K562 (cell line): ENCODE measurements at regions not wholly inside any gene's neighbourhood (a gene's known extent, or its start where the extent isn't known, plus 50 kb on each side); places are given as distances from the start of the nearest gene placed in this dataset.

Experiments used
- ATAC-seq: fragments of 200-7000 bp; cut with Tn5 transposase; 3 replicates; pipeline ENCODE4 v1.9.1; 2020; ENCODE audit warnings: moderate library complexity
- BruUV-seq: library from RNA; stranded (reverse); fragments of 400-500 nt; replicated peaks from 2 replicates; lab custom pipeline; 2021; lab: Mats Ljungman, UMichigan
- CTCF ChIA-PET: fragments of 300-600 bp; formaldehyde crosslinking; extraction: SDS; loops from one replicate; lab custom pipeline; 2021; ENCODE audit warnings: low intra/inter-chr PET ratio; lab: Yijun Ruan, JAX
- POLR2A ChIA-PET: fragments of 300-600, 350-650 bp; sonication (Branson Sonifier 250); formaldehyde crosslinking; extraction: SDS; loops from one replicate; lab custom pipeline; 2021; ENCODE audit warnings: antibody characterized with exemption, inconsistent platforms; lab: Yijun Ruan, JAX
- DNase-seq, 4 experiments: peaks; one replicate each; pipeline versions ENCODE4 v3.0.0 to v3.0.0-alpha.2; 2011 to 2018; ENCODE audit warnings: low spot score in 3 of 4, mixed read lengths in 3 of 4; ENCODE audit errors: extremely low read depth in 1 of 4
- FAIRE-seq: peaks from 2 replicates; lab custom pipeline; 2011; peaks lifted over from hg19 to GRCh38; lab: Jason Lieb, UNC
- H2AFZ ChIP-seq: 2 replicates; pipeline ENCODE4 v1.6.0; 2011; ENCODE audit warnings: low read depth, low read length, control low read depth, inconsistent platforms
- H3K27ac ChIP-seq: fragments of 200-600 bp; 3 replicates; pipeline ENCODE4 v1.8.0; 2011; ENCODE audit warnings: low read depth, mild to moderate bottlenecking, control low read depth, inconsistent platforms, low read length, moderate library complexity, mixed read lengths; ENCODE audit errors: extremely low read depth
- H3K27me3 ChIP-seq, 2 experiments: fragments of 300-600 bp in 1 of 2; 2 replicates in 1 of 2; 3 replicates in 1 of 2; pipeline versions ENCODE4 v1.6.0 to v1.8.0; 2011; ENCODE audit warnings: inconsistent platforms in 2 of 2, low read length in 2 of 2, mild to moderate bottlenecking in 1 of 2, mixed read lengths in 1 of 2, moderate library complexity in 1 of 2; ENCODE audit not compliant: control insufficient read depth in 2 of 2, insufficient read depth in 2 of 2
- H3K36me3 ChIP-seq: fragments of 300-600 bp; 3 replicates; pipeline ENCODE4 v1.8.0; 2011; ENCODE audit warnings: mild to moderate bottlenecking, low read length, inconsistent platforms; ENCODE audit not compliant: control insufficient read depth, insufficient read depth
- H3K4me1 ChIP-seq, 2 experiments: fragments of 200-600 bp in 1 of 2; replicated peaks in 1 of 2; 2 replicates in 1 of 2; 3 replicates in 1 of 2; pipeline versions ENCODE4 v1.5.1 to v1.8.0; 2011; ENCODE audit warnings: inconsistent platforms in 2 of 2, low read length in 2 of 2, mild to moderate bottlenecking in 1 of 2, mixed read lengths in 1 of 2, moderate library complexity in 1 of 2; ENCODE audit not compliant: control insufficient read depth in 2 of 2, insufficient read depth in 2 of 2
- H3K4me2 ChIP-seq: 2 replicates; pipeline ENCODE4 v1.6.1; 2011; ENCODE audit warnings: low read length, control low read depth, inconsistent platforms, mixed read lengths; ENCODE audit not compliant: insufficient read depth
- H3K4me3 ChIP-seq: fragments of 200-600 bp; sonication (generic), shearing (Covaris generic); 2 replicates; pipeline ENCODE4 v1.5.1; 2016; ENCODE audit warnings: control low read depth, inconsistent platforms
- H3K79me2 ChIP-seq: fragments of 200-600 bp; 3 replicates; pipeline ENCODE4 v1.8.0; 2011; ENCODE audit warnings: low read length, inconsistent platforms; ENCODE audit not compliant: control insufficient read depth, insufficient read depth
- H3K9ac ChIP-seq, 2 experiments: 2 replicates each; pipeline versions ENCODE4 v1.6.0 to v1.6.1; 2011; ENCODE audit warnings: low read depth in 2 of 2, low read length in 2 of 2, control low read depth in 1 of 2, inconsistent platforms in 1 of 2, mild to moderate bottlenecking in 1 of 2, mixed read lengths in 1 of 2; ENCODE audit not compliant: insufficient read depth in 1 of 2
- H3K9me1 ChIP-seq: one replicate; pipeline ENCODE4 v1.6.0; 2011; ENCODE audit warnings: inconsistent platforms, mild to moderate bottlenecking, low read length, moderate library complexity; ENCODE audit not compliant: control insufficient read depth, insufficient read depth
- H3K9me3 ChIP-seq: replicated peaks from 2 replicates; pipeline ENCODE4 v1.5.1; 2011; ENCODE audit warnings: low read depth, low read length, inconsistent platforms; ENCODE audit not compliant: control insufficient read depth, insufficient read depth
- H4K20me1 ChIP-seq: replicated peaks from 2 replicates; pipeline ENCODE4 v1.6.1; 2011; ENCODE audit warnings: low read length, inconsistent platforms, mixed read lengths; ENCODE audit not compliant: control insufficient read depth, insufficient read depth
- ATF6 ChIP-seq: sonication (generic); formaldehyde crosslinking; IDR thresholded peaks from 2 replicates; pipeline ENCODE4 v1.4.0; 2020; ENCODE audit warnings: mild to moderate bottlenecking, missing genetic modification reagents
- MYBL2 ChIP-seq, 2 experiments: fragments of 450-650 bp in 1 of 2; sonication (generic) in 1 of 2; formaldehyde crosslinking in 1 of 2; IDR thresholded peaks; 2 replicates each; pipeline versions ENCODE4 v1.6.1 to v1.8.1; 2017 to 2022; ENCODE audit warnings: borderline replicate concordance in 1 of 2, inconsistent platforms in 1 of 2, low read depth in 1 of 2, mild to moderate bottlenecking in 1 of 2, missing genetic modification reagents in 1 of 2, moderate library complexity in 1 of 2
- POLR2H ChIP-seq: IDR thresholded peaks from 2 replicates; pipeline ENCODE4 v1.6.1; 2016; ENCODE audit warnings: missing genetic modification characterization, low read depth, mild to moderate bottlenecking, control low read depth, missing compliant biosample characterization, moderate library complexity
- RBM15 ChIP-seq: fragments of 200-400 bp; formaldehyde crosslinking; IDR thresholded peaks from 2 replicates; pipeline ENCODE4 v1.6.1; 2018; ENCODE audit warnings: mild to moderate bottlenecking, low read length, moderate library complexity; ENCODE audit not compliant: insufficient read depth
- XRCC5 ChIP-seq: fragments of 200-400 bp; formaldehyde crosslinking; IDR thresholded peaks from 2 replicates; pipeline ENCODE4 v1.6.1; 2017; ENCODE audit warnings: low read depth, mild to moderate bottlenecking, low read length
- WGBS: fragments of 100-300 bp; shearing (Covaris generic); methylation state at CpG from one replicate; pipeline ENCODE4 v1.1.6; 2016; ENCODE audit warnings: low coverage, mixed read lengths; ENCODE audit not compliant: insufficient coverage; ENCODE audit errors: missing lambda C conversion rate; 5-methylcytosine and 5-hydroxymethylcytosine counted together
- in situ Hi-C: fragments of 300-500 bp; cut with MboI; formaldehyde crosslinking; loops from 4 replicates; pipeline ENCODE4 v1.15.0; 2018; ENCODE audit warnings: inconsistent platforms, mixed read lengths
- intact Hi-C: fragments of 100-400 bp; cut with micrococcal nuclease; formaldehyde crosslinking; loops from 2 replicates; pipeline ENCODE4 v1.14.2; 2022

GRCh38 chr3:143192193-143192592 lies 72.6 kb downstream of the CHST2 start (continued):
- TF ChIP-seq MYBL2 (IDR thresholded peaks at IDR 0.05; ENCODE audit: low read depth) = no peak
- TF ChIP-seq MYBL2 (CRISPR knock-in tag; IDR thresholded peaks at IDR 0.05; ENCODE audit: borderline replicate concordance) = no peak
- no peak for TF ChIP-seq POLR2H (tag)
- TF ChIP-seq ATF6 (CRISPR knock-in tag) = no peak
- TF ChIP-seq XRCC5 = no peak
- no peak for TF ChIP-seq RBM15

- Histone ChIP-seq H3K4me1 (peaks cover 3 to 5% of the 10 kb centered on the region in 2 experiments; a peak in 2 of 5 replicates), H3K4me2 (no peak overlapping the region), H3K36me3 (no peaks in the 10 kb centered on the region), H2AFZ (peak overlapping the region; percentile 81), H3K9ac (no peak overlapping the region; a peak in 1 of 4 replicates), H3K4me3 (no peak overlapping the region), H3K9me1 (no peaks in the 10 kb centered on the region), H3K79me2 (no peaks in the 10 kb centered on the region), H4K20me1 (no peaks in the 10 kb centered on the region), H3K9me3 (no peaks in the 10 kb centered on the region), H3K27me3 (no peaks in the 10 kb centered on the region), H3K27ac (no peak overlapping the region)
- 50% methylated on average over 12 of the region's 12 CpGs for WGBS
- no TSS peak for BruUV-seq
- ChIA-PET CTCF (no interaction called here), POLR2A (interaction anchor here (0.7 to 2.0 kb wide), 2 partner anchors 14 to 58 kb away, joined by 4 to 5 read pairs; no protein-coding TSS in a partner anchor)
- DNase-seq (no peak), FAIRE-seq (no peak), ATAC-seq (peak; percentile 42; the same call in 1 of the 3 replicates)
- in situ Hi-C loops = no loop called here
- intact Hi-C loops = no loop called here
Observed at GRCh38 chr3:143200001-143200924, 80.7 kb downstream of the CHST2 start.
